ENCODE measurements at regions not wholly inside any gene's neighbourhood (a gene's known extent, or its start where the extent isn't known, plus 50 kb on each side); places are given as distances from the start of the nearest gene placed in this dataset.

DNA sequence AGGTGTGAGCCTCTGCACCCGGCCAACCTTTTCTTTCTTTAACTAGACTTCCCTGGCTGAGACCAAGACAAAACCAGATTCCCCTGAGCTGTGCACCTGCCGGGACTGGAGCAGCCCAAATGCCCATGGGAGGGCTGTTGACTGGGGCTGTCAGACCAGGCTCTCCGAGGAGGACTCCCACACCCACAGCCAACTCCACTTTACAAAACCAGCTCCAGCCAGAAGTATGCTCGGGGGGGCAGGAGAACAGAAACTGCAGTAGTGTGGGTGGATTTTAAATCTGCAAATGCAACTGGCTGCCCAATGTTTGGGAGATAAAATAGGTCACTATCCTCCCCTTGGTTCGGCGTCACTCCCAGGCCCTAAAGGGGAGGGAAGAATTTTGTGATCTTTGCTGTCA is 78.5 kb downstream of the VCPKMT start:
- H3K27me3 ChIP-seq (ENCODE audit: insufficient read depth, poor library complexity, severe bottlenecking) = no peaks in the 10 kb centered on the region
- no peak overlapping the region for H3K4me3 ChIP-seq (replicated peaks; ENCODE audit: insufficient read depth, low read length)
- no peak for DNase-seq (ENCODE audit: low read depth in 1 of 2, low spot score in 1 of 2)
- TF ChIP-seq GABPA (IDR thresholded peaks at IDR 0.05; ENCODE audit: low read depth) (no peak), REST (IDR thresholded peaks at IDR 0.05; ENCODE audit: insufficient replicate concordance, low read depth) (no peak), CTCF (IDR thresholded peaks at IDR 0.05; ENCODE audit: insufficient read depth, low read length) (no peak), SPI1 (IDR thresholded peaks at IDR 0.05; ENCODE audit: borderline replicate concordance, low read depth) (no peak), POLR2AphosphoS5 (IDR thresholded peaks at IDR 0.05; ENCODE audit: low read depth) (no peak)
- H3K27ac ChIP-seq (replicated peaks) = no peak overlapping the region

DNA sequence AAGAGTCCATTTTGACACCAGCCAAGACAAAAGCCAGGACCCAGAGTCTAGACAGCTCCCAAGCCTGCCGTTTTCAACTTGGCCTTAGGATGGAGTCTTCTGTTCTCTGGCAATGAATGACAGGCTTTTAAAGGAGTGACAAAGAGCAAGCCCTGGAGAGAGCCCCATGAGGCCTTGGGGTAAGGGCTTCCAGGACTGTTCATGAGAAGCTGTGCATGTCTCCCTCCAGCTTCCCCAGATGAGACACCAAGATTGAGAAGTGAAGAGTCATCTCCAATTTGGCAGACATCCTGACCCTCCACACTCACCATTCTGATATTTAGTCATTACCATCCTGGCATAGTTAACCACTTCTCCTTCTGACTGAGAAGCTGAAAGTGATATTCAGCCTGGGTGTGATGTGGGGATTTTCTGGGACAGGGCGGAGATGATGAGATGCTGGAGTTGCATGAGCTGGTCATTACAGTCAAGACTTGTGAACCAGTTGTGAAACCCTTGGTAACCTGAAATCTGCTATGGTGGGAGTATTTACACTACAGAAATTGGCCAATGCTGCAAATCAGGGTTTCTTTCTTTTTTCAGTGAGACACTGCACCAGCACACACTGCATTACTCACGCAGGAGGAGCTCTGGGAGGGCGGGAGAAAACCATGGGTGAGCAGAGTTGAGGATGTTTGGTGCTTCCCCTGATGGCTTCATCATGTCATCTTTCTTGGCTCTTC is 77.8 kb downstream of the VCPKMT start:
- Histone ChIP-seq H3K27me3 (ENCODE audit: insufficient read depth, poor library complexity, severe bottlenecking) (no peaks in the 10 kb centered on the region), H3K27ac (replicated peaks) (no peak overlapping the region), H3K4me3 (replicated peaks; ENCODE audit: insufficient read depth, low read length) (no peak overlapping the region)
- TF ChIP-seq SPI1 (IDR thresholded peaks at IDR 0.05; ENCODE audit: borderline replicate concordance, low read depth) (peak; percentile 64; the same call in 1 of the 2 replicates), POLR2AphosphoS5 (IDR thresholded peaks at IDR 0.05; ENCODE audit: low read depth) (no peak), REST (IDR thresholded peaks at IDR 0.05; ENCODE audit: insufficient replicate concordance, low read depth) (peak; percentile 41)
- DNase-seq (ENCODE audit: low read depth in 1 of 2, low spot score in 1 of 2) = peak; percentile 65 to 74

DNA sequence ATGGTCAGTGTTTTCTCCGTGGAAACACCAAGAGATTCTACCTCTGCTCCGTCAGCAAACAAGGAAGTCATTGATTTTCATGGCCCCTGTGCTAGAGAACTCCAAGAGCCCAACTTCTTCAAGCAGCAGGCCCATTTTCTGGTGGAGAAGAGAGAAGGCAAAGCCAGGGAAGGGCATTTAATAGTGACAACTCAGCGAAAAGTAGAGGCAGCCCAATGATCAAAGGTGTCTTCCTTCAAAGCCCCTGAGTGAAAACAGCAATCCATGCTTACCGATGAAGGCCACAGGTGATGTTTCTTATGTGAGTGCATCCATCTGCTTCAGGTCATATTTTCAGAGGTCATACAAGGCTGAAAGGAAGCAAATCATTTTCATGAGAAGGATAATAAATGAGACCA is 77.3 kb downstream of the VCPKMT start:
- Histone ChIP-seq H3K27me3 (ENCODE audit: insufficient read depth, poor library complexity, severe bottlenecking) (no peaks in the 10 kb centered on the region), H3K27ac (replicated peaks) (no peak overlapping the region), H3K4me3 (replicated peaks; ENCODE audit: insufficient read depth, low read length) (no peak overlapping the region)
- DNase-seq (ENCODE audit: low read depth in 1 of 2, low spot score in 1 of 2) = no peak
- TF ChIP-seq REST (IDR thresholded peaks at IDR 0.05; ENCODE audit: insufficient replicate concordance, low read depth) (no peak), GABPA (IDR thresholded peaks at IDR 0.05; ENCODE audit: low read depth) (no peak), SPI1 (IDR thresholded peaks at IDR 0.05; ENCODE audit: borderline replicate concordance, low read depth) (no peak), CTCF (IDR thresholded peaks at IDR 0.05; ENCODE audit: insufficient read depth, low read length) (no peak), POLR2AphosphoS5 (IDR thresholded peaks at IDR 0.05; ENCODE audit: low read depth) (no peak)
